A673 (cell line): ENCODE measurements at regions not wholly inside any gene's neighbourhood (a gene's known extent, or its start where the extent isn't known, plus 50 kb on each side); places are given as distances from the start of the nearest gene placed in this dataset.

ENCODE experiments used
- EZH2 ChIP-seq: fragments of 200-600 bp; sonication (generic); IDR thresholded peaks from 2 replicates; pipeline ENCODE4 v1.6.1; 2017; ENCODE audit warnings: borderline replicate concordance, low read depth, mild to moderate bottlenecking, mixed read lengths, antibody characterized with exemption, low read length; ENCODE audit not compliant: poor library complexity, severe bottlenecking
- TF ChIP-seq, protein P1 (sequence below): fragments of 300-800, 200-600 bp; sonication (generic); conservative IDR thresholded peaks from 2 replicates; pipeline ENCODE4 v1.5.1; 2017; ENCODE audit warnings: low read depth, mild to moderate bottlenecking, antibody characterized with exemption, low read length, moderate library complexity, mixed read lengths

DNA sequence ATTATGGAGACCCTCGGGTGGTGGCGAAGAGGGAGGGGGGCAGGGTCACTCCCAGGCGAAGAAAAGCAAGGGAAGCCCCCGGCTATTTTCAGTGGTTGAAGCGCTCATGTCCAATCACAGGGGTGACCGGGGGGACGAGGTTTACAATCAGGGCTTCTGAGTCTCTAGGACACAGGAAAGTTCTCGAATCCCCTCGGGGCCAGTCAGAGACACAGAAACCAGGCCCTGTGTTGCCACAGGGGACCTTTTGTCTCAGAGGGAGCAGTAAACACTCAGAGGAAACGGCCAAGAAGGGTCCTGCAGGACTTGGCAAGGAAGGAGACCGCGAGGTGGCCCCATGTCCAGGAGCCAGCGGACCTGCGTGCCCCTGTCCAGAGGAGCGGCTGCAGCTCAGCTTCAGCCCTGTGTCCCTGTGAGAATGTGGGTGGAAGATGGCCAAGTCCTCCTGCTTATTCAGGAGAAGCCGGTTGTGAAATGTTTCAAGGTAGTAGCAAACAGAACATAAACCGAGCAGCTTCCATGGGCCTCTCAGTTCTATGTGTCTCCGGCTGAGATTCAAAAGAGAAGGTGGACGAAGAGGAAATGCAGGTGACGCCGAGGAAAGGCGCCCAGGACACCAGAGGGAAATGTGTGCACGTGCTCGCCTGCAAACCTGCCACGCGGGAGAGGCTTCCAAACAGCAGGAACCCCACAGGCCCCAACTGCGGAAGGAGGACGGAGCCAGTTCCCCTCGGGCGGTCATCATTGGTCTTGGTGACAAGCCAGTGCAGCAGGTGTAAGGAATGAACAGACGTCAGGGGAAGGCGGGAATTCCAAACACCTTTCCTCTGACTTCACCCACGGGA is 357.6 kb downstream of the BRD1 start:
- TF ChIP-seq EZH2: no peak
- TF ChIP-seq, protein P1, sequence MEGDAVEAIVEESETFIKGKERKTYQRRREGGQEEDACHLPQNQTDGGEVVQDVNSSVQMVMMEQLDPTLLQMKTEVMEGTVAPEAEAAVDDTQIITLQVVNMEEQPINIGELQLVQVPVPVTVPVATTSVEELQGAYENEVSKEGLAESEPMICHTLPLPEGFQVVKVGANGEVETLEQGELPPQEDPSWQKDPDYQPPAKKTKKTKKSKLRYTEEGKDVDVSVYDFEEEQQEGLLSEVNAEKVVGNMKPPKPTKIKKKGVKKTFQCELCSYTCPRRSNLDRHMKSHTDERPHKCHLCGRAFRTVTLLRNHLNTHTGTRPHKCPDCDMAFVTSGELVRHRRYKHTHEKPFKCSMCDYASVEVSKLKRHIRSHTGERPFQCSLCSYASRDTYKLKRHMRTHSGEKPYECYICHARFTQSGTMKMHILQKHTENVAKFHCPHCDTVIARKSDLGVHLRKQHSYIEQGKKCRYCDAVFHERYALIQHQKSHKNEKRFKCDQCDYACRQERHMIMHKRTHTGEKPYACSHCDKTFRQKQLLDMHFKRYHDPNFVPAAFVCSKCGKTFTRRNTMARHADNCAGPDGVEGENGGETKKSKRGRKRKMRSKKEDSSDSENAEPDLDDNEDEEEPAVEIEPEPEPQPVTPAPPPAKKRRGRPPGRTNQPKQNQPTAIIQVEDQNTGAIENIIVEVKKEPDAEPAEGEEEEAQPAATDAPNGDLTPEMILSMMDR: no peak
